ENCODE measurements at regions not wholly inside any gene's neighbourhood (a gene's known extent, or its start where the extent isn't known, plus 50 kb on each side); places are given as distances from the start of the nearest gene placed in this dataset.

- no peak for TF ChIP-seq POLR2A (IDR thresholded peaks at IDR 0.05; ENCODE audit: low read depth, low read length)
- no peak for TF ChIP-seq GATA2 (IDR thresholded peaks at IDR 0.05; ENCODE audit: insufficient read depth, insufficient read length, low read depth, low read length)
- TF ChIP-seq, protein P1, sequence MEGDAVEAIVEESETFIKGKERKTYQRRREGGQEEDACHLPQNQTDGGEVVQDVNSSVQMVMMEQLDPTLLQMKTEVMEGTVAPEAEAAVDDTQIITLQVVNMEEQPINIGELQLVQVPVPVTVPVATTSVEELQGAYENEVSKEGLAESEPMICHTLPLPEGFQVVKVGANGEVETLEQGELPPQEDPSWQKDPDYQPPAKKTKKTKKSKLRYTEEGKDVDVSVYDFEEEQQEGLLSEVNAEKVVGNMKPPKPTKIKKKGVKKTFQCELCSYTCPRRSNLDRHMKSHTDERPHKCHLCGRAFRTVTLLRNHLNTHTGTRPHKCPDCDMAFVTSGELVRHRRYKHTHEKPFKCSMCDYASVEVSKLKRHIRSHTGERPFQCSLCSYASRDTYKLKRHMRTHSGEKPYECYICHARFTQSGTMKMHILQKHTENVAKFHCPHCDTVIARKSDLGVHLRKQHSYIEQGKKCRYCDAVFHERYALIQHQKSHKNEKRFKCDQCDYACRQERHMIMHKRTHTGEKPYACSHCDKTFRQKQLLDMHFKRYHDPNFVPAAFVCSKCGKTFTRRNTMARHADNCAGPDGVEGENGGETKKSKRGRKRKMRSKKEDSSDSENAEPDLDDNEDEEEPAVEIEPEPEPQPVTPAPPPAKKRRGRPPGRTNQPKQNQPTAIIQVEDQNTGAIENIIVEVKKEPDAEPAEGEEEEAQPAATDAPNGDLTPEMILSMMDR (IDR thresholded peaks at IDR 0.05; ENCODE audit: extremely low read depth in 1 of 2, insufficient read depth in 1 of 2, low read depth in 1 of 2, low read length in 2 of 2), result no peak
- TF ChIP-seq POLR2AphosphoS5 (IDR thresholded peaks at IDR 0.05; ENCODE audit: insufficient read depth, low read depth, low read length), result no peak
These were observed 146.2 kb upstream of the BCOR start for GRCh38 chrX:40243755-40244515.

Measured in endothelial cell of umbilical vein (primary cell).